Transverse colon (tissue), 4 donors: ENCODE measurements at regions not wholly inside any gene's neighbourhood (a gene's known extent, or its start where the extent isn't known, plus 50 kb on each side); places are given as distances from the start of the nearest gene placed in this dataset.

ENCODE experiments used
- DNase-seq: peaks from one replicate; pipeline ENCODE4 v3.0.0-alpha.2; 2019
- H3K27ac ChIP-seq, 4 donors: fragments of 200-600 bp; sonication (generic); 2 replicates each; pipeline ENCODE4 v1.5.1; 2016 to 2018; ENCODE audit warnings: inconsistent platforms in 4 of 4
- H3K27me3 ChIP-seq: fragments of 200-600 bp; sonication (generic); 2 replicates; pipeline ENCODE4 v1.5.1; 2017; ENCODE audit warnings: inconsistent platforms
- H3K36me3 ChIP-seq, 4 donors: fragments of 200-600 bp; sonication (generic); 2 replicates each; pipeline ENCODE4 v1.5.1; 2017 to 2019; ENCODE audit warnings: inconsistent platforms in 4 of 4
- H3K4me1 ChIP-seq, 4 donors: fragments of 200-600 bp; sonication (generic); 2 replicates each; pipeline ENCODE4 v1.5.1; 2017 to 2020; ENCODE audit warnings: inconsistent platforms in 4 of 4
- H3K4me3 ChIP-seq, 4 donors: fragments of 200-600 bp; sonication (generic); 1 replicate in 1 of 4; 2 replicates in 3 of 4; pipeline versions ENCODE4 v1.5.1 to v1.6.1; 2017 to 2019; ENCODE audit warnings: inconsistent platforms in 4 of 4
- H3K9me3 ChIP-seq, 2 donors: fragments of 200-600 bp; sonication (generic); 2 replicates each; pipeline ENCODE4 v1.5.1; 2017 to 2019; ENCODE audit warnings: inconsistent platforms in 2 of 2
- CTCF ChIP-seq, 5 experiments: fragments of 200-600 bp in 3 of 5; fragments of 450-650 bp in 2 of 5; sonication (generic) in 3 of 5; IDR thresholded peaks; 1 replicate in 2 of 5; 2 replicates in 3 of 5; pipeline ENCODE4 v1.5.1; 2016 to 2017; ENCODE audit warnings: antibody characterized with exemption in 5 of 5, inconsistent platforms in 3 of 5, mild to moderate bottlenecking in 2 of 5, moderate library complexity in 1 of 5
- EP300 ChIP-seq: sonication (generic); formaldehyde crosslinking; IDR thresholded peaks from one replicate; pipeline ENCODE4 v1.6.1; 2017; ENCODE audit warnings: antibody characterized with exemption, low read depth
- POLR2A ChIP-seq: fragments of 450-650 bp; IDR thresholded peaks from one replicate; pipeline ENCODE4 v1.6.1; 2016; ENCODE audit warnings: antibody characterized with exemption, mild to moderate bottlenecking, moderate library complexity
- POLR2AphosphoS5 ChIP-seq, 3 donors: sonication (generic); formaldehyde crosslinking; IDR thresholded peaks; one replicate each; pipeline ENCODE4 v1.6.1; 2016; ENCODE audit warnings: antibody characterized with exemption in 3 of 3
- WGBS, 2 donors: methylation state at CpG; one replicate each; pipeline ENCODE4 v1.1.5; 2018; ENCODE audit warnings: low coverage in 1 of 2; 5-methylcytosine and 5-hydroxymethylcytosine counted together
- in situ Hi-C, 4 donors: fragments of 200-750 bp; cut with MboI; loops; one replicate each; pipeline versions ENCODE4 v1.15.0 to v1.15.1; 2017; ENCODE audit warnings: low sequenced_read_pairs in 3 of 4, low pct_ligation_motif_present in 1 of 4, low pct_unique_long_range_greater_than_20kb in 1 of 4
- intact Hi-C: fragments of 100-400 bp; cut with DNase I; formaldehyde crosslinking; loops from one replicate; pipeline ENCODE4 v1.15.1; 2023; ENCODE audit warnings: low total_unique reads
- small RNA-seq, 4 donors: library from RNA; depleted of rRNA; stranded (forward); fragments of <200 nt; gene quantifications; one replicate each; pipeline ENCODE3, GENCODE V24; 2016

- DNase-seq: no peak
- intact Hi-C loops: no loop called here
- in situ Hi-C loops: no loop called here
- Histone ChIP-seq H3K4me3 (no peak overlapping the region), H3K27ac (no peak overlapping the region), H3K36me3 (no peaks in the 10 kb centered on the region), H3K27me3 (no peaks in the 10 kb centered on the region), H3K4me1 (no peaks in the 10 kb centered on the region), H3K9me3 (no peaks in the 10 kb centered on the region)
- TF ChIP-seq EP300: no peak
- TF ChIP-seq CTCF (IDR thresholded peaks at IDR 0.05): no peak
- no peak for TF ChIP-seq POLR2AphosphoS5 (IDR thresholded peaks at IDR 0.05)
- TF ChIP-seq POLR2A: no peak
- 33 to 38% methylated on average over 1 to 2 of the region's 3 CpGs for WGBS, 2 donors
Observed at GRCh38 chr16:77132051-77132618, 58.9 kb upstream of the MON1B start.

GRCh38 chr16:77133706-77134105 lies 57.3 kb upstream of the MON1B start:
- TF ChIP-seq EP300 (no peak), POLR2A (no peak), CTCF (IDR thresholded peaks at IDR 0.05) (no peak), POLR2AphosphoS5 (IDR thresholded peaks at IDR 0.05) (no peak)
- in situ Hi-C loops: no loop called here
- H3K36me3 ChIP-seq: no peaks in the 10 kb centered on the region
- intact Hi-C loops: no loop called here
- 74 to 77% methylated on average over 4 of the region's 4 CpGs for WGBS, 2 donors
- H3K27ac ChIP-seq: no peak overlapping the region
- H3K9me3 ChIP-seq: no peaks in the 10 kb centered on the region
- no peak overlapping the region for H3K4me3 ChIP-seq
- DNase-seq: no peak
- no peaks in the 10 kb centered on the region for H3K27me3 ChIP-seq
- H3K4me1 ChIP-seq: no peaks in the 10 kb centered on the region

GRCh38 chr16:77137045-77137444 lies 53.9 kb upstream of the MON1B start:
- Histone ChIP-seq H3K4me1 (no peaks in the 10 kb centered on the region), H3K36me3 (no peaks in the 10 kb centered on the region), H3K9me3 (no peaks in the 10 kb centered on the region), H3K4me3 (no peak overlapping the region), H3K27ac (no peak overlapping the region), H3K27me3 (no peaks in the 10 kb centered on the region)
- DNase-seq: no peak
- 65 to 75% methylated on average over 3 of the region's 3 CpGs for WGBS, 2 donors
- TF ChIP-seq POLR2AphosphoS5 (IDR thresholded peaks at IDR 0.05): no peak
- no peak for TF ChIP-seq POLR2A
- no peak for TF ChIP-seq CTCF (IDR thresholded peaks at IDR 0.05)
- no peak for TF ChIP-seq EP300
- intact Hi-C loops: no loop called here
- in situ Hi-C loops: no loop called here

Small RNA genes in the stretch of these regions (small RNA-seq; reads per million reads assigned to genes)
- gene MIR4719: 0 reads per million in 4 donors
